Vagina (tissue), 2 donors: ENCODE measurements at regions not wholly inside any gene's neighbourhood (a gene's known extent, or its start where the extent isn't known, plus 50 kb on each side); places are given as distances from the start of the nearest gene placed in this dataset.

Source experiments
- DNase-seq, 2 donors: peaks; one replicate each; pipeline ENCODE4 v3.0.0-alpha.2; 2017; ENCODE audit errors: extremely low spot score in 2 of 2
- H3K27ac ChIP-seq: fragments of 200-600 bp; sonication (generic); one replicate; pipeline ENCODE4 v1.5.1; 2019
- H3K27me3 ChIP-seq: fragments of 200-600 bp; sonication (generic); one replicate; pipeline ENCODE4 v1.5.1; 2019
- H3K36me3 ChIP-seq, 2 donors: fragments of 200-600 bp; sonication (generic); one replicate each; pipeline ENCODE4 v1.5.1; 2017 to 2019
- H3K4me1 ChIP-seq: fragments of 200-600 bp; sonication (generic); one replicate; pipeline ENCODE4 v1.5.1; 2019
- H3K4me3 ChIP-seq, 2 donors: fragments of 200-600 bp; sonication (generic); 1 replicate in 1 of 2; 2 replicates in 1 of 2; pipeline ENCODE4 v1.5.1; 2016 to 2019
- H3K9me3 ChIP-seq: fragments of 200-600 bp; sonication (generic); one replicate; pipeline ENCODE4 v1.5.1; 2019
- CTCF ChIP-seq, 3 experiments: fragments of 450-650 bp in 2 of 3; fragments of 200-600 bp in 1 of 3; sonication (generic) in 1 of 3; IDR thresholded peaks; one replicate each; pipeline ENCODE4 v1.5.1; 2017 to 2019; ENCODE audit warnings: antibody characterized with exemption in 3 of 3, mild to moderate bottlenecking in 2 of 3, moderate library complexity in 2 of 3
- POLR2A ChIP-seq, 2 donors: fragments of 450-650 bp; IDR thresholded peaks; one replicate each; pipeline ENCODE4 v1.6.1; 2017; ENCODE audit warnings: antibody characterized with exemption in 2 of 2, mild to moderate bottlenecking in 2 of 2, moderate library complexity in 2 of 2
- POLR2AphosphoS5 ChIP-seq, 2 donors: sonication (generic); formaldehyde crosslinking; IDR thresholded peaks; one replicate each; pipeline ENCODE4 v1.9.0; 2017; ENCODE audit warnings: antibody characterized with exemption in 2 of 2, mild to moderate bottlenecking in 2 of 2, low read depth in 1 of 2; ENCODE audit not compliant: insufficient read depth in 1 of 2
- intact Hi-C: fragments of 100-400 bp; cut with DNase I; formaldehyde crosslinking; loops from one replicate; pipeline ENCODE4 v1.15.1; 2023

GRCh38 chr5:53253421-53253871 lies 143.9 kb upstream of the MOCS2 start:
- no peaks in the 10 kb centered on the region for H3K36me3 ChIP-seq
- H3K27me3 ChIP-seq: no peaks in the 10 kb centered on the region
- H3K27ac ChIP-seq: no peak overlapping the region
- no peaks in the 10 kb centered on the region for H3K9me3 ChIP-seq
- TF ChIP-seq POLR2AphosphoS5 (IDR thresholded peaks at IDR 0.05; ENCODE audit: insufficient read depth in 1 of 2, low read depth in 1 of 2) (no peak), CTCF (IDR thresholded peaks at IDR 0.05) (no peak), POLR2A (IDR thresholded peaks at IDR 0.05) (no peak)
- no peak for DNase-seq
- intact Hi-C loops: no loop called here
- H3K4me3 ChIP-seq: no peak overlapping the region
- H3K4me1 ChIP-seq: peaks cover 8% of the 10 kb centered on the region

- peaks cover 8% of the 10 kb centered on the region for H3K4me1 ChIP-seq
- TF ChIP-seq POLR2AphosphoS5 (IDR thresholded peaks at IDR 0.05; ENCODE audit: insufficient read depth in 1 of 2, low read depth in 1 of 2): no peak
- TF ChIP-seq POLR2A (IDR thresholded peaks at IDR 0.05): no peak
- TF ChIP-seq CTCF (IDR thresholded peaks at IDR 0.05): no peak
- H3K27ac ChIP-seq: no peak overlapping the region
These were observed 147.2 kb upstream of the MOCS2 start for GRCh38 chr5:53256746-53257145.

GRCh38 chr5:53257806-53258373 lies 148.3 kb upstream of the MOCS2 start:
- Histone ChIP-seq H3K27ac (no peak overlapping the region), H3K27me3 (no peaks in the 10 kb centered on the region), H3K36me3 (no peaks in the 10 kb centered on the region), H3K4me1 (peaks cover 8% of the 10 kb centered on the region), H3K9me3 (no peaks in the 10 kb centered on the region), H3K4me3 (no peak overlapping the region)
- no peak for DNase-seq
- TF ChIP-seq CTCF (IDR thresholded peaks at IDR 0.05) (no peak), POLR2A (IDR thresholded peaks at IDR 0.05) (no peak), POLR2AphosphoS5 (IDR thresholded peaks at IDR 0.05; ENCODE audit: insufficient read depth in 1 of 2, low read depth in 1 of 2) (no peak)
- intact Hi-C loops: no loop called here

More at GRCh38 chr5:53256746-53257145, 147.2 kb upstream of the MOCS2 start:
- intact Hi-C loops: no loop called here
- Histone ChIP-seq H3K4me3 (no peak overlapping the region), H3K27me3 (no peaks in the 10 kb centered on the region), H3K9me3 (no peaks in the 10 kb centered on the region), H3K36me3 (no peaks in the 10 kb centered on the region)
- DNase-seq: no peak

GRCh38 chr5:53259176-53259575 lies 149.6 kb upstream of the MOCS2 start:
- no peak for DNase-seq
- TF ChIP-seq CTCF (IDR thresholded peaks at IDR 0.05): no peak
- no peak for TF ChIP-seq POLR2AphosphoS5 (IDR thresholded peaks at IDR 0.05; ENCODE audit: insufficient read depth in 1 of 2, low read depth in 1 of 2)
- TF ChIP-seq POLR2A (IDR thresholded peaks at IDR 0.05): no peak
- intact Hi-C loops: no loop called here

GRCh38 chr5:53260446-53260845 lies 150.9 kb upstream of the MOCS2 start:
- Histone ChIP-seq H3K36me3 (no peaks in the 10 kb centered on the region), H3K4me1 (peaks cover 8% of the 10 kb centered on the region), H3K9me3 (no peaks in the 10 kb centered on the region), H3K27ac (no peak overlapping the region), H3K27me3 (no peaks in the 10 kb centered on the region), H3K4me3 (no peak overlapping the region)
- no peak for DNase-seq
- intact Hi-C loops: no loop called here
- no peak for TF ChIP-seq POLR2A (IDR thresholded peaks at IDR 0.05)
- no peak for TF ChIP-seq POLR2AphosphoS5 (IDR thresholded peaks at IDR 0.05; ENCODE audit: insufficient read depth in 1 of 2, low read depth in 1 of 2)
- no peak for TF ChIP-seq CTCF (IDR thresholded peaks at IDR 0.05)

More at GRCh38 chr5:53259176-53259575, 149.6 kb upstream of the MOCS2 start:
- H3K36me3 ChIP-seq: no peaks in the 10 kb centered on the region
- no peaks in the 10 kb centered on the region for H3K27me3 ChIP-seq
- H3K9me3 ChIP-seq: no peaks in the 10 kb centered on the region
- peaks cover 8% of the 10 kb centered on the region for H3K4me1 ChIP-seq
- no peak overlapping the region for H3K4me3 ChIP-seq
- no peak overlapping the region for H3K27ac ChIP-seq
